NCI-H82 (cell line): ENCODE measurements at regions not wholly inside any gene's neighbourhood (a gene's known extent, or its start where the extent isn't known, plus 50 kb on each side); places are given as distances from the start of the nearest gene placed in this dataset.
A peak's percentile ranks its signal among the peaks of the same experiment; 100 is the strongest.

Source experiments
- DNase-seq: peaks from one replicate; lab custom pipeline; 2025; lab: John Stamatoyannopoulos, UW

- no peak for DNase-seq
These were observed 99.6 kb upstream of the COL21A1 start for GRCh38 chr6:56346958-56347357.

- no peak for DNase-seq
These were observed 98.1 kb upstream of the COL21A1 start for GRCh38 chr6:56345376-56345995.

- DNase-seq: no peak
These were observed 95.9 kb upstream of the COL21A1 start for GRCh38 chr6:56343295-56343694.

- no peak for DNase-seq
These were observed 92.1 kb upstream of the COL21A1 start for GRCh38 chr6:56339524-56339923.

- DNase-seq: no peak
These were observed 88.3 kb upstream of the COL21A1 start for GRCh38 chr6:56335726-56336125.

GRCh38 chr6:56334937-56335336 is 87.6 kb upstream of the COL21A1 start:
- no peak for DNase-seq

- no peak for DNase-seq
These were observed 82.1 kb upstream of the COL21A1 start for GRCh38 chr6:56329271-56330050.

- no peak for DNase-seq
These were observed 81.3 kb upstream of the COL21A1 start for GRCh38 chr6:56328728-56329090.

GRCh38 chr6:56327946-56328727 is 80.8 kb upstream of the COL21A1 start:
- no peak for DNase-seq

GRCh38 chr6:56324396-56324795 is 77.0 kb upstream of the COL21A1 start:
- no peak for DNase-seq

- DNase-seq: no peak
These were observed 71.5 kb upstream of the COL21A1 start for GRCh38 chr6:56318851-56319250.

- peak; percentile 43 for DNase-seq
These were observed 67.5 kb upstream of the COL21A1 start for GRCh38 chr6:56314683-56315523.

GRCh38 chr6:56311533-56312448 is 64.4 kb upstream of the COL21A1 start:
- no peak for DNase-seq

GRCh38 chr6:56311061-56311460 is 63.7 kb upstream of the COL21A1 start:
- no peak for DNase-seq

GRCh38 chr6:56310241-56310640 is 62.9 kb upstream of the COL21A1 start:
- DNase-seq: no peak

GRCh38 chr6:56299916-56300315 is 52.5 kb upstream of the COL21A1 start:
- no peak for DNase-seq

- DNase-seq: no peak
These were observed 49.9 kb upstream of the COL21A1 start for GRCh38 chr6:56297022-56297989.
